GM23338 (cell line): ENCODE measurements at regions not wholly inside any gene's neighbourhood (a gene's known extent, or its start where the extent isn't known, plus 50 kb on each side); places are given as distances from the start of the nearest gene placed in this dataset.

Experiments
- ATAC-seq: fragments of 200-7000 bp; cut with Tn5 transposase; 3 replicates; pipeline ENCODE4 v1.9.1; 2020
- DNase-seq: peaks from one replicate; pipeline ENCODE4 v3.0.0-alpha.2; 2015; ENCODE audit warnings: low spot score
- H2AFZ ChIP-seq: fragments of 200-600 bp; sonication (generic); 2 replicates; pipeline ENCODE4 v1.8.0; 2016; ENCODE audit warnings: antibody characterized with exemption, mild to moderate bottlenecking, moderate library complexity
- H3F3A ChIP-seq: fragments of 200-600 bp; sonication (generic); replicated peaks from 2 replicates; pipeline ENCODE4 v1.8.0; 2017; ENCODE audit warnings: antibody characterized with exemption, mixed run types, low read depth
- H3K27ac ChIP-seq: fragments of 200-600 bp; sonication (generic); 2 replicates; pipeline ENCODE4 v1.6.1; 2016; ENCODE audit warnings: low read depth
- H3K27me3 ChIP-seq: fragments of 200-600 bp; sonication (generic); 2 replicates; pipeline ENCODE4 v1.8.0; 2016; ENCODE audit warnings: mild to moderate bottlenecking, mixed run types, moderate library complexity; ENCODE audit not compliant: insufficient read depth
- H3K36me3 ChIP-seq: fragments of 200-600 bp; sonication (generic); 2 replicates; pipeline ENCODE4 v1.8.0; 2016; ENCODE audit warnings: mild to moderate bottlenecking; ENCODE audit not compliant: insufficient read depth
- H3K4me1 ChIP-seq: fragments of 200-600 bp; sonication (generic); 2 replicates; pipeline ENCODE4 v1.8.0; 2016; ENCODE audit warnings: mild to moderate bottlenecking, moderate library complexity; ENCODE audit not compliant: insufficient read depth
- H3K4me2 ChIP-seq: fragments of 200-600 bp; sonication (generic); 2 replicates; pipeline ENCODE4 v1.7.1; 2017; ENCODE audit warnings: mixed run types
- H3K4me3 ChIP-seq: fragments of 200-600 bp; sonication (generic); 2 replicates; pipeline ENCODE4 v1.6.1; 2016; ENCODE audit warnings: mixed run types
- H3K79me2 ChIP-seq: fragments of 200-600 bp; sonication (generic); replicated peaks from 2 replicates; pipeline ENCODE4 v1.8.0; 2017; ENCODE audit warnings: mild to moderate bottlenecking; ENCODE audit not compliant: insufficient read depth
- H3K9me2 ChIP-seq: fragments of 200-600 bp; sonication (generic); 2 replicates; pipeline ENCODE4 v1.8.0; 2017; ENCODE audit not compliant: insufficient read depth
- H4K20me1 ChIP-seq: fragments of 200-600 bp; sonication (generic); replicated peaks from 2 replicates; pipeline ENCODE4 v1.8.0; 2017; ENCODE audit warnings: mild to moderate bottlenecking; ENCODE audit not compliant: insufficient read depth
- H3K27ac Mint-ChIP-seq: 2 replicates; pipeline ENCODE4 v1.8.0; 2020; ENCODE audit warnings: inconsistent platforms, mild to moderate bottlenecking, moderate library complexity, mixed read lengths
- H3K27me3 Mint-ChIP-seq: 3 replicates; pipeline ENCODE4 v1.8.0; 2022; ENCODE audit warnings: low read depth, mild to moderate bottlenecking, moderate library complexity, mixed read lengths, inconsistent platforms; ENCODE audit not compliant: insufficient read depth, poor library complexity
- H3K36me3 Mint-ChIP-seq: 3 replicates; pipeline ENCODE4 v1.8.0; 2021; ENCODE audit warnings: low read depth, mild to moderate bottlenecking, inconsistent platforms, moderate library complexity, mixed read lengths
- H3K4me1 Mint-ChIP-seq: 3 replicates; pipeline ENCODE4 v1.8.0; 2020; ENCODE audit warnings: mild to moderate bottlenecking, inconsistent platforms, mixed read lengths
- H3K4me3 Mint-ChIP-seq: 3 replicates; pipeline ENCODE4 v1.8.0; 2021; ENCODE audit warnings: moderate library complexity, mild to moderate bottlenecking, inconsistent platforms, mixed read lengths
- H3K9me3 Mint-ChIP-seq: 3 replicates; pipeline ENCODE4 v1.8.0; 2020; ENCODE audit warnings: moderate library complexity, mild to moderate bottlenecking, inconsistent platforms, mixed read lengths
- CREB1 ChIP-seq: fragments of 250-450 bp; sonication (Bioruptor Pico); IDR thresholded peaks from 2 replicates; pipeline ENCODE4 v1.5.0; 2020; ENCODE audit warnings: low read depth, mild to moderate bottlenecking, moderate library complexity
- EZH2 ChIP-seq: fragments of 200-600 bp; sonication (generic); IDR thresholded peaks from one replicate; pipeline ENCODE4 v1.8.0; 2017; ENCODE audit warnings: antibody characterized with exemption, mild to moderate bottlenecking, low read depth; ENCODE audit not compliant: unreplicated experiment
- EZH2phosphoT487 ChIP-seq: fragments of 200-600 bp; sonication (generic); IDR thresholded peaks from one replicate; pipeline ENCODE4 v1.8.1; 2018; ENCODE audit warnings: antibody characterized with exemption; ENCODE audit not compliant: unreplicated experiment
- JUNB ChIP-seq: IDR thresholded peaks from one replicate; pipeline ENCODE4 v1.6.1; 2016; ENCODE audit warnings: antibody characterized with exemption; ENCODE audit not compliant: unreplicated experiment
- NANOG ChIP-seq: IDR thresholded peaks from 2 replicates; pipeline ENCODE4 v1.6.1; 2016; ENCODE audit warnings: antibody characterized with exemption, borderline replicate concordance
- POLR2AphosphoS5 ChIP-seq: IDR thresholded peaks from 2 replicates; pipeline ENCODE4 v1.6.1; 2016; ENCODE audit warnings: antibody characterized with exemption, low read depth
- STAT1 ChIP-seq: IDR thresholded peaks from one replicate; pipeline ENCODE4 v1.6.1; 2016; ENCODE audit warnings: antibody characterized with exemption; ENCODE audit not compliant: unreplicated experiment
- ZNF114 ChIP-seq: fragments of 250-450 bp; sonication (Bioruptor Pico); IDR thresholded peaks from 2 replicates; pipeline ENCODE4 v1.5.0; 2020; ENCODE audit warnings: mild to moderate bottlenecking, moderate library complexity
- ZNF331 ChIP-seq: fragments of 250-450 bp; sonication (Bioruptor Pico); IDR thresholded peaks from 2 replicates; pipeline ENCODE4 v1.5.0; 2020; ENCODE audit warnings: low read depth, mild to moderate bottlenecking, moderate library complexity
- TF ChIP-seq, protein P1 (sequence below): IDR thresholded peaks from 2 replicates; pipeline ENCODE4 v1.6.1; 2016; ENCODE audit warnings: antibody characterized with exemption
- TF ChIP-seq, protein P2 (sequence below), 2 experiments: fragments of 200-600 bp in 1 of 2; sonication (generic) in 1 of 2; conservative IDR thresholded peaks; 2 replicates each; pipeline versions ENCODE4 v1.5.1 to v1.6.1; 2016 to 2017; ENCODE audit warnings: antibody characterized with exemption in 2 of 2, low read depth in 2 of 2, mild to moderate bottlenecking in 2 of 2, moderate library complexity in 1 of 2
- TF ChIP-seq, protein P3 (sequence below): fragments of 250-450 bp; sonication (Bioruptor Pico); IDR thresholded peaks from 2 replicates; pipeline ENCODE4 v1.5.0; 2020; ENCODE audit warnings: mild to moderate bottlenecking, moderate library complexity
- TF ChIP-seq, protein P4 (sequence below): IDR thresholded peaks from one replicate; pipeline ENCODE4 v1.6.1; 2018; ENCODE audit warnings: antibody characterized with exemption; ENCODE audit not compliant: unreplicated experiment

DNA sequence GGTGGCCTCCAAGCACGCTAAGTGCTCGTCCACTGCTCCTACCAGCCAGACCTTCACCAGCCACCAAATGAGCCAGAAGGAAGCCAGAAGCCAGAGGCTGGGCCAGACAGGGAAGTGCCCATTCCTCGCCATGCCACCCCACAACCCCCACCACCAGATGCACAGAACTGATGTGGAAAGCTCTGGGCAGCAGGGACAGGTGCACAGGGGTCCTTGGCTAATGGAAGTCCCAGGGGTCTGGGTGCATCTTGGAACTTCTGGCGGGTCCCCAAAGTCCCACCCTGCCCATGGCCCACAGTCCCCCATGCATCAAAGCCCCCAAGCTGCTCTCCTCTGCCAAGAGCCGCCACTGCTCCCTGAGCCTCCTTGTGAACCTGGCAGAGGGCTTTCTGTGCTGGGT lies 173.1 kb upstream of the ID2 start:
- no peak overlapping the region for H3K4me3 ChIP-seq
- H3K27ac ChIP-seq = no peak overlapping the region
- peaks cover 5% of the 10 kb centered on the region for H3K4me1 Mint-ChIP-seq
- H3K4me3 Mint-ChIP-seq = no peak overlapping the region
- no peaks in the 10 kb centered on the region for H3F3A ChIP-seq
- H2AFZ ChIP-seq = no peak overlapping the region
- no peaks in the 10 kb centered on the region for H3K4me1 ChIP-seq
- no peaks in the 10 kb centered on the region for H3K79me2 ChIP-seq
- H3K36me3 Mint-ChIP-seq = peaks cover 19% of the 10 kb centered on the region
- no peaks in the 10 kb centered on the region for H3K27me3 ChIP-seq
- TF ChIP-seq, protein P1, sequence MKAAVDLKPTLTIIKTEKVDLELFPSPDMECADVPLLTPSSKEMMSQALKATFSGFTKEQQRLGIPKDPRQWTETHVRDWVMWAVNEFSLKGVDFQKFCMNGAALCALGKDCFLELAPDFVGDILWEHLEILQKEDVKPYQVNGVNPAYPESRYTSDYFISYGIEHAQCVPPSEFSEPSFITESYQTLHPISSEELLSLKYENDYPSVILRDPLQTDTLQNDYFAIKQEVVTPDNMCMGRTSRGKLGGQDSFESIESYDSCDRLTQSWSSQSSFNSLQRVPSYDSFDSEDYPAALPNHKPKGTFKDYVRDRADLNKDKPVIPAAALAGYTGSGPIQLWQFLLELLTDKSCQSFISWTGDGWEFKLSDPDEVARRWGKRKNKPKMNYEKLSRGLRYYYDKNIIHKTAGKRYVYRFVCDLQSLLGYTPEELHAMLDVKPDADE = no peak
- TF ChIP-seq EZH2phosphoT487 (no peak), POLR2AphosphoS5 (no peak), ZNF114 (CRISPR knock-in tag) (no peak), STAT1 (no peak), EZH2 (no peak), JUNB (no peak), NANOG (no peak), ZNF331 (CRISPR knock-in tag) (no peak), CREB1 (CRISPR knock-in tag) (no peak)
- TF ChIP-seq, protein P2, sequence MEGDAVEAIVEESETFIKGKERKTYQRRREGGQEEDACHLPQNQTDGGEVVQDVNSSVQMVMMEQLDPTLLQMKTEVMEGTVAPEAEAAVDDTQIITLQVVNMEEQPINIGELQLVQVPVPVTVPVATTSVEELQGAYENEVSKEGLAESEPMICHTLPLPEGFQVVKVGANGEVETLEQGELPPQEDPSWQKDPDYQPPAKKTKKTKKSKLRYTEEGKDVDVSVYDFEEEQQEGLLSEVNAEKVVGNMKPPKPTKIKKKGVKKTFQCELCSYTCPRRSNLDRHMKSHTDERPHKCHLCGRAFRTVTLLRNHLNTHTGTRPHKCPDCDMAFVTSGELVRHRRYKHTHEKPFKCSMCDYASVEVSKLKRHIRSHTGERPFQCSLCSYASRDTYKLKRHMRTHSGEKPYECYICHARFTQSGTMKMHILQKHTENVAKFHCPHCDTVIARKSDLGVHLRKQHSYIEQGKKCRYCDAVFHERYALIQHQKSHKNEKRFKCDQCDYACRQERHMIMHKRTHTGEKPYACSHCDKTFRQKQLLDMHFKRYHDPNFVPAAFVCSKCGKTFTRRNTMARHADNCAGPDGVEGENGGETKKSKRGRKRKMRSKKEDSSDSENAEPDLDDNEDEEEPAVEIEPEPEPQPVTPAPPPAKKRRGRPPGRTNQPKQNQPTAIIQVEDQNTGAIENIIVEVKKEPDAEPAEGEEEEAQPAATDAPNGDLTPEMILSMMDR (conservative IDR thresholded peaks at IDR 0.05; ENCODE audit: low read depth in 2 of 2) = no peak
- TF ChIP-seq, protein P3, sequence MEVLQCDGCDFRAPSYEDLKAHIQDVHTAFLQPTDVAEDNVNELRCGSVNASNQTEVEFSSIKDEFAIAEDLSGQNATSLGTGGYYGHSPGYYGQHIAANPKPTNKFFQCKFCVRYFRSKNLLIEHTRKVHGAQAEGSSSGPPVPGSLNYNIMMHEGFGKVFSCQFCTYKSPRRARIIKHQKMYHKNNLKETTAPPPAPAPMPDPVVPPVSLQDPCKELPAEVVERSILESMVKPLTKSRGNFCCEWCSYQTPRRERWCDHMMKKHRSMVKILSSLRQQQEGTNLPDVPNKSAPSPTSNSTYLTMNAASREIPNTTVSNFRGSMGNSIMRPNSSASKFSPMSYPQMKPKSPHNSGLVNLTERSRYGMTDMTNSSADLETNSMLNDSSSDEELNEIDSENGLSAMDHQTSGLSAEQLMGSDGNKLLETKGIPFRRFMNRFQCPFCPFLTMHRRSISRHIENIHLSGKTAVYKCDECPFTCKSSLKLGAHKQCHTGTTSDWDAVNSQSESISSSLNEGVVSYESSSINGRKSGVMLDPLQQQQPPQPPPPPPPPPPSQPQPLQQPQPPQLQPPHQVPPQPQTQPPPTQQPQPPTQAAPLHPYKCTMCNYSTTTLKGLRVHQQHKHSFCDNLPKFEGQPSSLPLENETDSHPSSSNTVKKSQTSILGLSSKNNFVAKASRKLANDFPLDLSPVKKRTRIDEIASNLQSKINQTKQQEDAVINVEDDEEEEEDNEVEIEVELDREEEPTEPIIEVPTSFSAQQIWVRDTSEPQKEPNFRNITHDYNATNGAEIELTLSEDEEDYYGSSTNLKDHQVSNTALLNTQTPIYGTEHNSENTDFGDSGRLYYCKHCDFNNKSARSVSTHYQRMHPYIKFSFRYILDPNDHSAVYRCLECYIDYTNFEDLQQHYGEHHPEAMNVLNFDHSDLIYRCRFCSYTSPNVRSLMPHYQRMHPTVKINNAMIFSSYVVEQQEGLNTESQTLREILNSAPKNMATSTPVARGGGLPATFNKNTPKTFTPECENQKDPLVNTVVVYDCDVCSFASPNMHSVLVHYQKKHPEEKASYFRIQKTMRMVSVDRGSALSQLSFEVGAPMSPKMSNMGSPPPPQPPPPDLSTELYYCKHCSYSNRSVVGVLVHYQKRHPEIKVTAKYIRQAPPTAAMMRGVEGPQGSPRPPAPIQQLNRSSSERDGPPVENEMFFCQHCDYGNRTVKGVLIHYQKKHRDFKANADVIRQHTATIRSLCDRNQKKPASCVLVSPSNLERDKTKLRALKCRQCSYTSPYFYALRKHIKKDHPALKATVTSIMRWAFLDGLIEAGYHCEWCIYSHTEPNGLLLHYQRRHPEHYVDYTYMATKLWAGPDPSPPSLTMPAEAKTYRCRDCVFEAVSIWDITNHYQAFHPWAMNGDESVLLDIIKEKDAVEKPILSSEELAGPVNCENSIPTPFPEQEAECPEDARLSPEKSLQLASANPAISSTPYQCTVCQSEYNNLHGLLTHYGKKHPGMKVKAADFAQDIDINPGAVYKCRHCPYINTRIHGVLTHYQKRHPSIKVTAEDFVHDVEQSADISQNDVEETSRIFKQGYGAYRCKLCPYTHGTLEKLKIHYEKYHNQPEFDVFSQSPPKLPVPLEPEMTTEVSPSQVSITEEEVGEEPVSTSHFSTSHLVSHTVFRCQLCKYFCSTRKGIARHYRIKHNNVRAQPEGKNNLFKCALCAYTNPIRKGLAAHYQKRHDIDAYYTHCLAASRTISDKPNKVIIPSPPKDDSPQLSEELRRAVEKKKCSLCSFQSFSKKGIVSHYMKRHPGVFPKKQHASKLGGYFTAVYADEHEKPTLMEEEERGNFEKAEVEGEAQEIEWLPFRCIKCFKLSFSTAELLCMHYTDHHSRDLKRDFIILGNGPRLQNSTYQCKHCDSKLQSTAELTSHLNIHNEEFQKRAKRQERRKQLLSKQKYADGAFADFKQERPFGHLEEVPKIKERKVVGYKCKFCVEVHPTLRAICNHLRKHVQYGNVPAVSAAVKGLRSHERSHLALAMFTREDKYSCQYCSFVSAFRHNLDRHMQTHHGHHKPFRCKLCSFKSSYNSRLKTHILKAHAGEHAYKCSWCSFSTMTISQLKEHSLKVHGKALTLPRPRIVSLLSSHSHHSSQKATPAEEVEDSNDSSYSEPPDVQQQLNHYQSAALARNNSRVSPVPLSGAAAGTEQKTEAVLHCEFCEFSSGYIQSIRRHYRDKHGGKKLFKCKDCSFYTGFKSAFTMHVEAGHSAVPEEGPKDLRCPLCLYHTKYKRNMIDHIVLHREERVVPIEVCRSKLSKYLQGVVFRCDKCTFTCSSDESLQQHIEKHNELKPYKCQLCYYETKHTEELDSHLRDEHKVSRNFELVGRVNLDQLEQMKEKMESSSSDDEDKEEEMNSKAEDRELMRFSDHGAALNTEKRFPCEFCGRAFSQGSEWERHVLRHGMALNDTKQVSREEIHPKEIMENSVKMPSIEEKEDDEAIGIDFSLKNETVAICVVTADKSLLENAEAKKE (CRISPR knock-in tag) = no peak
- TF ChIP-seq, protein P4, sequence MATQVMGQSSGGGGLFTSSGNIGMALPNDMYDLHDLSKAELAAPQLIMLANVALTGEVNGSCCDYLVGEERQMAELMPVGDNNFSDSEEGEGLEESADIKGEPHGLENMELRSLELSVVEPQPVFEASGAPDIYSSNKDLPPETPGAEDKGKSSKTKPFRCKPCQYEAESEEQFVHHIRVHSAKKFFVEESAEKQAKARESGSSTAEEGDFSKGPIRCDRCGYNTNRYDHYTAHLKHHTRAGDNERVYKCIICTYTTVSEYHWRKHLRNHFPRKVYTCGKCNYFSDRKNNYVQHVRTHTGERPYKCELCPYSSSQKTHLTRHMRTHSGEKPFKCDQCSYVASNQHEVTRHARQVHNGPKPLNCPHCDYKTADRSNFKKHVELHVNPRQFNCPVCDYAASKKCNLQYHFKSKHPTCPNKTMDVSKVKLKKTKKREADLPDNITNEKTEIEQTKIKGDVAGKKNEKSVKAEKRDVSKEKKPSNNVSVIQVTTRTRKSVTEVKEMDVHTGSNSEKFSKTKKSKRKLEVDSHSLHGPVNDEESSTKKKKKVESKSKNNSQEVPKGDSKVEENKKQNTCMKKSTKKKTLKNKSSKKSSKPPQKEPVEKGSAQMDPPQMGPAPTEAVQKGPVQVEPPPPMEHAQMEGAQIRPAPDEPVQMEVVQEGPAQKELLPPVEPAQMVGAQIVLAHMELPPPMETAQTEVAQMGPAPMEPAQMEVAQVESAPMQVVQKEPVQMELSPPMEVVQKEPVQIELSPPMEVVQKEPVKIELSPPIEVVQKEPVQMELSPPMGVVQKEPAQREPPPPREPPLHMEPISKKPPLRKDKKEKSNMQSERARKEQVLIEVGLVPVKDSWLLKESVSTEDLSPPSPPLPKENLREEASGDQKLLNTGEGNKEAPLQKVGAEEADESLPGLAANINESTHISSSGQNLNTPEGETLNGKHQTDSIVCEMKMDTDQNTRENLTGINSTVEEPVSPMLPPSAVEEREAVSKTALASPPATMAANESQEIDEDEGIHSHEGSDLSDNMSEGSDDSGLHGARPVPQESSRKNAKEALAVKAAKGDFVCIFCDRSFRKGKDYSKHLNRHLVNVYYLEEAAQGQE = no peak
- no peaks in the 10 kb centered on the region for H4K20me1 ChIP-seq
- H3K27me3 Mint-ChIP-seq = peaks cover 9% of the 10 kb centered on the region
- no peak overlapping the region for H3K27ac Mint-ChIP-seq
- H3K36me3 ChIP-seq = no peaks in the 10 kb centered on the region
- no peak for ATAC-seq
- H3K4me2 ChIP-seq = no peak overlapping the region
- peaks cover 42% of the 10 kb centered on the region for H3K9me3 Mint-ChIP-seq
- H3K9me2 ChIP-seq = no peaks in the 10 kb centered on the region
- DNase-seq = no peak
